ENCODE measurements at regions not wholly inside any gene's neighbourhood (a gene's known extent, or its start where the extent isn't known, plus 50 kb on each side); places are given as distances from the start of the nearest gene placed in this dataset.

- no peaks in the 10 kb centered on the region for H3K27me3 ChIP-seq (ENCODE audit: low read length)
- BruUV-seq (replicated peaks): no TSS peak
- no peak overlapping the region for H3K27ac ChIP-seq (ENCODE audit: low read length)
- ChIA-PET CTCF (no interaction called here), POLR2A (ENCODE audit: unreplicated experiment) (no interaction called here)
- H3K4me1 ChIP-seq (ENCODE audit: insufficient read depth, low read length): peaks cover 24% of the 10 kb centered on the region
- DNase-seq: no peak
- no peaks in the 10 kb centered on the region for H3K9me2 ChIP-seq (replicated peaks; ENCODE audit: low read length)
- H2AFZ ChIP-seq (ENCODE audit: low read length): no peak overlapping the region
- no peaks in the 10 kb centered on the region for H3F3A ChIP-seq (ENCODE audit: low read length, unreplicated experiment)
- no peaks in the 10 kb centered on the region for H3K9me3 ChIP-seq (ENCODE audit: low read length)
- no peak overlapping the region for H3K4me3 ChIP-seq (ENCODE audit: low read length)
- H3K79me2 ChIP-seq (ENCODE audit: low read length): no peaks in the 10 kb centered on the region
- no peak for TF ChIP-seq EZH2 (IDR thresholded peaks at IDR 0.05; ENCODE audit: low read length, unreplicated experiment)
- no peak for TF ChIP-seq EZH2phosphoT487 (IDR thresholded peaks at IDR 0.05; ENCODE audit: borderline replicate concordance, low read length)
- TF ChIP-seq CTCF (conservative IDR thresholded peaks at IDR 0.05; ENCODE audit: low read depth, low read length): no peak; the same call in 1 of the 2 replicates
- ATAC-seq: peak; percentile 45
- H3K36me3 ChIP-seq (ENCODE audit: low read depth, low read length): no peaks in the 10 kb centered on the region
- no peak overlapping the region for H3K4me2 ChIP-seq (ENCODE audit: low read length)
- H3K9ac ChIP-seq (ENCODE audit: low read length): no peak overlapping the region
- no peaks in the 10 kb centered on the region for H4K20me1 ChIP-seq (ENCODE audit: low read length)
- intact Hi-C loops (cut with micrococcal nuclease): no loop called here
These were observed 87.5 kb upstream of the WDR26 start for GRCh38 chr1:224521904-224522734.

DNA sequence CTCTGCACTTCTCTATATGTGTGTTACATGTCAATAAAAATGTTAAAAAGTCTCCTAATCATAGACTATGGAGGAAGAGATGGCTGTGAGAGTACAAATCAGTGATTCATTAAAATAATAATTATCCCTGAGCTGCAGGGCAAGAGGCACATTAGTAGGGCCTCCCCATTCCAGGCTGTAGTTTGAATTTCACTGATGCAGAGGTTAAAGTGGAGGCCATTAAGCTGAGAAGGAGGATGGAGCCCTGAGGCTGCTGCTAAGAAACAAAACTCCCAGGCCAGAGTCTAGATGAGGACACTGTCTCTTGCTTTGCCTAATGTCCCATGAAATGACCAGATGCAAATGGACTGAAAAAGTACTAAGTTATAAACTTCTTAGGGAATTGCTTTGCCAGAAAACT lies 89.1 kb upstream of the WDR26 start:
- Histone ChIP-seq H3K4me3 (ENCODE audit: low read length) (no peak overlapping the region), H3K9me2 (replicated peaks; ENCODE audit: low read length) (no peaks in the 10 kb centered on the region), H3K9me3 (ENCODE audit: low read length) (no peaks in the 10 kb centered on the region), H3K4me2 (ENCODE audit: low read length) (no peak overlapping the region), H3K4me1 (ENCODE audit: insufficient read depth, low read length) (peaks cover 20% of the 10 kb centered on the region), H3K9ac (ENCODE audit: low read length) (no peak overlapping the region), H3K79me2 (ENCODE audit: low read length) (no peaks in the 10 kb centered on the region), H3K27me3 (ENCODE audit: low read length) (no peaks in the 10 kb centered on the region), H4K20me1 (ENCODE audit: low read length) (no peaks in the 10 kb centered on the region), H3K36me3 (ENCODE audit: low read depth, low read length) (no peaks in the 10 kb centered on the region), H3K27ac (ENCODE audit: low read length) (no peak overlapping the region), H3F3A (ENCODE audit: low read length, unreplicated experiment) (no peaks in the 10 kb centered on the region), H2AFZ (ENCODE audit: low read length) (no peak overlapping the region)
- no peak for TF ChIP-seq CTCF (conservative IDR thresholded peaks at IDR 0.05; ENCODE audit: low read depth, low read length)
- TF ChIP-seq EZH2 (IDR thresholded peaks at IDR 0.05; ENCODE audit: low read length, unreplicated experiment): no peak
- no peak for TF ChIP-seq EZH2phosphoT487 (IDR thresholded peaks at IDR 0.05; ENCODE audit: borderline replicate concordance, low read length)
- BruUV-seq (replicated peaks): no TSS peak
- ChIA-PET CTCF (no interaction called here), POLR2A (ENCODE audit: unreplicated experiment) (no interaction called here)
- DNase-seq (no peak), ATAC-seq (no peak)
- intact Hi-C loops (cut with micrococcal nuclease): no loop called here

- Histone ChIP-seq H3K4me2 (ENCODE audit: low read length) (no peak overlapping the region), H3K9me3 (ENCODE audit: low read length) (no peaks in the 10 kb centered on the region), H3K9ac (ENCODE audit: low read length) (no peak overlapping the region), H3K4me1 (ENCODE audit: insufficient read depth, low read length) (peaks cover 29% of the 10 kb centered on the region), H3K27me3 (ENCODE audit: low read length) (no peaks in the 10 kb centered on the region), H3K27ac (ENCODE audit: low read length) (peak overlapping the region; percentile 39), H3K4me3 (ENCODE audit: low read length) (no peak overlapping the region), H3K79me2 (ENCODE audit: low read length) (no peaks in the 10 kb centered on the region), H2AFZ (ENCODE audit: low read length) (no peak overlapping the region), H3F3A (ENCODE audit: low read length, unreplicated experiment) (no peaks in the 10 kb centered on the region), H3K36me3 (ENCODE audit: low read depth, low read length) (no peaks in the 10 kb centered on the region), H4K20me1 (ENCODE audit: low read length) (no peaks in the 10 kb centered on the region), H3K9me2 (replicated peaks; ENCODE audit: low read length) (no peaks in the 10 kb centered on the region)
- intact Hi-C loops (cut with micrococcal nuclease): no loop called here
- BruUV-seq (replicated peaks): no TSS peak
- ATAC-seq: 0 out of 2 replicates have a peak, but pooled peaks have one; percentile 33
- ChIA-PET POLR2A (ENCODE audit: unreplicated experiment) (interaction anchor here (0.5 kb wide), 1 partner anchor 250 kb away, joined by 7 read pairs; no protein-coding TSS in a partner anchor), CTCF (no interaction called here)
- TF ChIP-seq EZH2 (IDR thresholded peaks at IDR 0.05; ENCODE audit: low read length, unreplicated experiment) (no peak), CTCF (conservative IDR thresholded peaks at IDR 0.05; ENCODE audit: low read depth, low read length) (no peak), EZH2phosphoT487 (IDR thresholded peaks at IDR 0.05; ENCODE audit: borderline replicate concordance, low read length) (no peak)
- peak; percentile 61 for DNase-seq
These were observed 90.1 kb upstream of the WDR26 start for GRCh38 chr1:224524679-224525078.

Measured in PC-3 (cell line).